Panc1 (cell line): ENCODE measurements at regions not wholly inside any gene's neighbourhood (a gene's known extent, or its start where the extent isn't known, plus 50 kb on each side); places are given as distances from the start of the nearest gene placed in this dataset.

Experiments
- ATAC-seq: fragments of 200-7000 bp; cut with Tn5 transposase; 2 replicates; pipeline ENCODE4 v1.9.1; 2020; ENCODE audit warnings: mild to moderate bottlenecking, moderate library complexity
- BruUV-seq: library from RNA; stranded (reverse); fragments of 400-500 nt; replicated peaks from 2 replicates; lab custom pipeline; 2021; lab: Mats Ljungman, UMichigan
- CTCF ChIA-PET: fragments of 300-600 bp; sonication (Branson Sonifier 250); formaldehyde crosslinking; loops from one replicate; lab custom pipeline; 2022; ENCODE audit warnings: antibody characterized with exemption; lab: Charles Lee
- POLR2A ChIA-PET: fragments of 300-600 bp; sonication (Branson Sonifier 250); formaldehyde crosslinking; loops from one replicate; lab custom pipeline; 2022; ENCODE audit warnings: antibody characterized with exemption; lab: Charles Lee
- DNase-seq: peaks from one replicate; pipeline ENCODE4 v3.0.0-alpha.2; 2010; ENCODE audit warnings: low read depth, low spot score
- H3K27ac ChIP-seq: 2 replicates; pipeline ENCODE4 v1.5.1; 2011; ENCODE audit warnings: mild to moderate bottlenecking, low read length, inconsistent platforms
- H3K27me3 ChIP-seq: fragments of 200-500 bp; sonication (Bioruptor generic); 2 replicates; pipeline ENCODE4 v1.6.0; 2014; ENCODE audit warnings: low read length, inconsistent platforms; ENCODE audit not compliant: control insufficient read depth, insufficient read depth
- H3K36me3 ChIP-seq: fragments of 200-500 bp; sonication (Bioruptor generic); 2 replicates; pipeline ENCODE4 v1.5.1; 2014; ENCODE audit warnings: inconsistent platforms, mild to moderate bottlenecking, low read length, moderate library complexity; ENCODE audit not compliant: control insufficient read depth, insufficient read depth
- H3K4me1 ChIP-seq: 2 replicates; pipeline ENCODE4 v1.5.1; 2011; ENCODE audit warnings: inconsistent platforms, mild to moderate bottlenecking, low read length, moderate library complexity; ENCODE audit not compliant: control insufficient read depth, insufficient read depth
- H3K4me3 ChIP-seq, 2 experiments: 2 replicates each; pipeline ENCODE4 v1.5.1; 2011 to 2012; ENCODE audit warnings: low read depth in 2 of 2, low read length in 2 of 2, mild to moderate bottlenecking in 2 of 2, inconsistent platforms in 1 of 2, moderate library complexity in 1 of 2
- H3K9me3 ChIP-seq: fragments of 200-500 bp; sonication (Bioruptor generic); 2 replicates; pipeline ENCODE4 v1.5.1; 2014; ENCODE audit warnings: low read depth, mild to moderate bottlenecking, inconsistent platforms, low read length, moderate library complexity; ENCODE audit not compliant: control insufficient read depth, insufficient read depth
- POLR2AphosphoS5 ChIP-seq: IDR thresholded peaks from 2 replicates; pipeline ENCODE4 v1.6.1; 2012; ENCODE audit warnings: mild to moderate bottlenecking, low read depth, low read length, moderate library complexity
- SIN3A ChIP-seq: IDR thresholded peaks from 2 replicates; pipeline ENCODE4 v1.6.1; 2012; ENCODE audit warnings: low read depth, mild to moderate bottlenecking, low read length, moderate library complexity, borderline replicate concordance; ENCODE audit not compliant: insufficient read depth
- TCF7L2 ChIP-seq: IDR thresholded peaks from 2 replicates; pipeline ENCODE4 v1.6.1; 2011; ENCODE audit warnings: mild to moderate bottlenecking, low read depth, low read length, inconsistent platforms
- in situ Hi-C: cut with HindIII; loops from 2 replicates; pipeline ENCODE4 v1.10.0; 2016; ENCODE audit warnings: low sequenced_read_pairs, low pct_unique_long_range_greater_than_20kb
- intact Hi-C: fragments of 100-400 bp; cut with micrococcal nuclease; formaldehyde crosslinking; loops from one replicate; pipeline ENCODE4 v1.10.0; 2022; ENCODE audit not compliant: unreplicated experiment
- TF ChIP-seq, protein P1 (sequence below): fragments of 450-650 bp; IDR thresholded peaks from 2 replicates; pipeline ENCODE4 v1.5.1; 2017; ENCODE audit warnings: mild to moderate bottlenecking
- TF ChIP-seq, protein P2 (sequence below), 2 experiments: IDR thresholded peaks; 2 replicates each; pipeline ENCODE4 v1.6.1; 2011 to 2012; ENCODE audit warnings: low read depth in 2 of 2, control low read depth in 1 of 2, low read length in 1 of 2, mild to moderate bottlenecking in 1 of 2, moderate library complexity in 1 of 2; ENCODE audit not compliant: insufficient read depth in 1 of 2

GRCh38 chr9:113677057-113677456 lies 199.1 kb upstream of the ZNF618 start:
- H3K36me3 ChIP-seq: no peaks in the 10 kb centered on the region
- in situ Hi-C loops: no loop called here
- peaks cover 5% of the 10 kb centered on the region for H3K27me3 ChIP-seq
- TF ChIP-seq SIN3A (no peak), TCF7L2 (no peak), POLR2AphosphoS5 (no peak)
- TF ChIP-seq, protein P1, sequence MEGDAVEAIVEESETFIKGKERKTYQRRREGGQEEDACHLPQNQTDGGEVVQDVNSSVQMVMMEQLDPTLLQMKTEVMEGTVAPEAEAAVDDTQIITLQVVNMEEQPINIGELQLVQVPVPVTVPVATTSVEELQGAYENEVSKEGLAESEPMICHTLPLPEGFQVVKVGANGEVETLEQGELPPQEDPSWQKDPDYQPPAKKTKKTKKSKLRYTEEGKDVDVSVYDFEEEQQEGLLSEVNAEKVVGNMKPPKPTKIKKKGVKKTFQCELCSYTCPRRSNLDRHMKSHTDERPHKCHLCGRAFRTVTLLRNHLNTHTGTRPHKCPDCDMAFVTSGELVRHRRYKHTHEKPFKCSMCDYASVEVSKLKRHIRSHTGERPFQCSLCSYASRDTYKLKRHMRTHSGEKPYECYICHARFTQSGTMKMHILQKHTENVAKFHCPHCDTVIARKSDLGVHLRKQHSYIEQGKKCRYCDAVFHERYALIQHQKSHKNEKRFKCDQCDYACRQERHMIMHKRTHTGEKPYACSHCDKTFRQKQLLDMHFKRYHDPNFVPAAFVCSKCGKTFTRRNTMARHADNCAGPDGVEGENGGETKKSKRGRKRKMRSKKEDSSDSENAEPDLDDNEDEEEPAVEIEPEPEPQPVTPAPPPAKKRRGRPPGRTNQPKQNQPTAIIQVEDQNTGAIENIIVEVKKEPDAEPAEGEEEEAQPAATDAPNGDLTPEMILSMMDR: no peak
- TF ChIP-seq, protein P2, sequence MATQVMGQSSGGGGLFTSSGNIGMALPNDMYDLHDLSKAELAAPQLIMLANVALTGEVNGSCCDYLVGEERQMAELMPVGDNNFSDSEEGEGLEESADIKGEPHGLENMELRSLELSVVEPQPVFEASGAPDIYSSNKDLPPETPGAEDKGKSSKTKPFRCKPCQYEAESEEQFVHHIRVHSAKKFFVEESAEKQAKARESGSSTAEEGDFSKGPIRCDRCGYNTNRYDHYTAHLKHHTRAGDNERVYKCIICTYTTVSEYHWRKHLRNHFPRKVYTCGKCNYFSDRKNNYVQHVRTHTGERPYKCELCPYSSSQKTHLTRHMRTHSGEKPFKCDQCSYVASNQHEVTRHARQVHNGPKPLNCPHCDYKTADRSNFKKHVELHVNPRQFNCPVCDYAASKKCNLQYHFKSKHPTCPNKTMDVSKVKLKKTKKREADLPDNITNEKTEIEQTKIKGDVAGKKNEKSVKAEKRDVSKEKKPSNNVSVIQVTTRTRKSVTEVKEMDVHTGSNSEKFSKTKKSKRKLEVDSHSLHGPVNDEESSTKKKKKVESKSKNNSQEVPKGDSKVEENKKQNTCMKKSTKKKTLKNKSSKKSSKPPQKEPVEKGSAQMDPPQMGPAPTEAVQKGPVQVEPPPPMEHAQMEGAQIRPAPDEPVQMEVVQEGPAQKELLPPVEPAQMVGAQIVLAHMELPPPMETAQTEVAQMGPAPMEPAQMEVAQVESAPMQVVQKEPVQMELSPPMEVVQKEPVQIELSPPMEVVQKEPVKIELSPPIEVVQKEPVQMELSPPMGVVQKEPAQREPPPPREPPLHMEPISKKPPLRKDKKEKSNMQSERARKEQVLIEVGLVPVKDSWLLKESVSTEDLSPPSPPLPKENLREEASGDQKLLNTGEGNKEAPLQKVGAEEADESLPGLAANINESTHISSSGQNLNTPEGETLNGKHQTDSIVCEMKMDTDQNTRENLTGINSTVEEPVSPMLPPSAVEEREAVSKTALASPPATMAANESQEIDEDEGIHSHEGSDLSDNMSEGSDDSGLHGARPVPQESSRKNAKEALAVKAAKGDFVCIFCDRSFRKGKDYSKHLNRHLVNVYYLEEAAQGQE (IDR thresholded peaks at IDR 0.05; ENCODE audit: insufficient read depth in 1 of 2, low read depth in 2 of 2, low read length in 1 of 2): no peak
- no peaks in the 10 kb centered on the region for H3K9me3 ChIP-seq
- ATAC-seq: no peak
- no peak overlapping the region for H3K27ac ChIP-seq
- POLR2A ChIA-PET: no interaction called here
- no peak for DNase-seq
- no peak overlapping the region for H3K4me3 ChIP-seq
- CTCF ChIA-PET: no interaction called here
- intact Hi-C loops: no loop called here
- BruUV-seq: no TSS peak
- no peaks in the 10 kb centered on the region for H3K4me1 ChIP-seq

DNA sequence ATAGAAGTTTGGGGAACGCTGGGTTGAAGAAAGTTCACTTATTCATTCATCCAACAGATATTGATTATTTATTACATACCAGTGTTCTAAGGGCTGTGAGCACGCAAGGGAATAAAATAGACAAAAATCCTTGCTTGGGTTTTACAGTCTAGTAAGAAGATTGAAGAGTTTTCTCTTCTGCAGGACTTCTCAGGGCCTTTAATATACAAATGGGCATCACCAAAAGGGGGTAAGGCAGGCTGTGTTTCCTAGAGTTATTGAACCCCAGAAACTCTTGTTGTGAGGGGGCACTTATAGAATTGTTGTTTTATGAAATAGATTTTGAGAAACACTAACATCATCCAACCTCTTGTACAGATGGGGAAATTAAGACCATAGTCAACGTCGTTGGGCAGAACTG lies 198.5 kb upstream of the ZNF618 start:
- no peaks in the 10 kb centered on the region for H3K36me3 ChIP-seq
- DNase-seq (no peak), ATAC-seq (no peak)
- H3K27ac ChIP-seq: no peak overlapping the region
- H3K4me1 ChIP-seq: no peaks in the 10 kb centered on the region
- BruUV-seq: no TSS peak
- H3K9me3 ChIP-seq: no peaks in the 10 kb centered on the region
- CTCF ChIA-PET: no interaction called here
- TF ChIP-seq TCF7L2 (no peak), POLR2AphosphoS5 (no peak)
- TF ChIP-seq, protein P2 (IDR thresholded peaks at IDR 0.05; ENCODE audit: insufficient read depth in 1 of 2, low read depth in 2 of 2, low read length in 1 of 2): no peak
- TF ChIP-seq, protein P1: no peak
- POLR2A ChIA-PET: no interaction called here
- in situ Hi-C loops (no loop called here), intact Hi-C loops (no loop called here)
- peaks cover 5% of the 10 kb centered on the region for H3K27me3 ChIP-seq
- H3K4me3 ChIP-seq: no peak overlapping the region
